GM21528 (cell line): ENCODE measurements at regions not wholly inside any gene's neighbourhood (a gene's known extent, or its start where the extent isn't known, plus 50 kb on each side); places are given as distances from the start of the nearest gene placed in this dataset.

Source experiments
- ATAC-seq: cut with Tn5 transposase; IDR thresholded peaks from one replicate; pipeline ENCODE4 v1.9.1; 2021; ENCODE audit warnings: mild to moderate bottlenecking, moderate library complexity; ENCODE audit not compliant: unreplicated experiment, low FRiP score

GRCh38 chr2:66382091-66382490, 52.8 kb upstream of the MEIS1 start:
- ATAC-seq = no peak

- no peak for ATAC-seq
Measured at GRCh38 chr2:66379473-66379872, 55.5 kb upstream of the MEIS1 start.

- no peak for ATAC-seq
Measured at GRCh38 chr2:66377832-66378231, 57.1 kb upstream of the MEIS1 start.

GRCh38 chr2:66370824-66371223, 64.1 kb upstream of the MEIS1 start:
- no peak for ATAC-seq

- no peak for ATAC-seq
Measured at GRCh38 chr2:66366619-66367018, 68.3 kb upstream of the MEIS1 start.

GRCh38 chr2:66364495-66365333, 70.2 kb upstream of the MEIS1 start:
- ATAC-seq = no peak

GRCh38 chr2:66362701-66363100, 72.2 kb upstream of the MEIS1 start:
- no peak for ATAC-seq

- ATAC-seq = no peak
Measured at GRCh38 chr2:66346231-66346664, 88.7 kb upstream of the MEIS1 start.

GRCh38 chr2:66344087-66344663, 90.8 kb upstream of the MEIS1 start:
- ATAC-seq = no peak

GRCh38 chr2:66343259-66343658, 91.7 kb upstream of the MEIS1 start:
- no peak for ATAC-seq

GRCh38 chr2:66340521-66340920, 94.4 kb upstream of the MEIS1 start:
- no peak for ATAC-seq

- ATAC-seq = no peak
Measured at GRCh38 chr2:66334237-66335029, 100.5 kb upstream of the MEIS1 start.

GRCh38 chr2:66331176-66331575, 103.7 kb upstream of the MEIS1 start:
- no peak for ATAC-seq

- ATAC-seq = no peak
Measured at GRCh38 chr2:66329081-66329605, 105.8 kb upstream of the MEIS1 start.

- no peak for ATAC-seq
Measured at GRCh38 chr2:66327066-66327740, 107.7 kb upstream of the MEIS1 start.

- no peak for ATAC-seq
Measured at GRCh38 chr2:66324909-66325528, 109.9 kb upstream of the MEIS1 start.

GRCh38 chr2:66324356-66324755, 110.6 kb upstream of the MEIS1 start:
- ATAC-seq = no peak

GRCh38 chr2:66323406-66323805, 111.5 kb upstream of the MEIS1 start:
- ATAC-seq = no peak

- ATAC-seq = no peak
Measured at GRCh38 chr2:66322506-66323260, 112.2 kb upstream of the MEIS1 start.
